GM18951 (cell line): ENCODE measurements at regions not wholly inside any gene's neighbourhood (a gene's known extent, or its start where the extent isn't known, plus 50 kb on each side); places are given as distances from the start of the nearest gene placed in this dataset.
"Not testable (repeated sequence)": the region's sequence is repeated elsewhere in the genome, so short reads cannot be mapped to it uniquely, and the experiment has no call there.

Source experiments
- POLR2A ChIP-seq: IDR thresholded peaks from 4 replicates; pipeline ENCODE4 v1.6.1; 2011; ENCODE audit warnings: mild to moderate bottlenecking; ENCODE audit not compliant: insufficient read length, insufficient read depth; ENCODE audit errors: extremely low read depth
- in situ Hi-C: fragments of 300-500 bp; cut with MboI; formaldehyde crosslinking; loops from one replicate; pipeline ENCODE4 v1.12.0; 2022; ENCODE audit warnings: low sequenced_read_pairs, mixed read lengths, inconsistent platforms; ENCODE audit not compliant: unreplicated experiment

DNA sequence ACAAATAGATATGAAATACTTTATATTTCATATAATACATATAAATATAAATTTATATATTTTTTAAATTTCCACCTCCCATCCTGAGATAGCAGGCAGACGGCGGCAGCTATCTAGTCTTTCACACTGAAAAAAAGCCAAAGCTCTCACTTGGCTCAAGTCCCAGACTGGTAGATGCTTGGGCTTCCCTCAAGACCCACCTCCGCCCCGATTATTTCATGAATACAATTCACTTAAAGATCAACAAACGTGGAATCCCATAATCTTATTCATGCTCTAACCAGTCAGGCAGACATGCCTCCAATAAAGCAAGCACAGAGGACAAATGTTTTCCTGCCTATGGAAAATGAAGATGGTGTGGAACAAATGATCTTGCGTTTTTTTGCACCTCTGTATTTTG is 275.9 kb upstream of the NR2F2 start:
- in situ Hi-C loops = no loop called here
- no peak for TF ChIP-seq POLR2A

DNA sequence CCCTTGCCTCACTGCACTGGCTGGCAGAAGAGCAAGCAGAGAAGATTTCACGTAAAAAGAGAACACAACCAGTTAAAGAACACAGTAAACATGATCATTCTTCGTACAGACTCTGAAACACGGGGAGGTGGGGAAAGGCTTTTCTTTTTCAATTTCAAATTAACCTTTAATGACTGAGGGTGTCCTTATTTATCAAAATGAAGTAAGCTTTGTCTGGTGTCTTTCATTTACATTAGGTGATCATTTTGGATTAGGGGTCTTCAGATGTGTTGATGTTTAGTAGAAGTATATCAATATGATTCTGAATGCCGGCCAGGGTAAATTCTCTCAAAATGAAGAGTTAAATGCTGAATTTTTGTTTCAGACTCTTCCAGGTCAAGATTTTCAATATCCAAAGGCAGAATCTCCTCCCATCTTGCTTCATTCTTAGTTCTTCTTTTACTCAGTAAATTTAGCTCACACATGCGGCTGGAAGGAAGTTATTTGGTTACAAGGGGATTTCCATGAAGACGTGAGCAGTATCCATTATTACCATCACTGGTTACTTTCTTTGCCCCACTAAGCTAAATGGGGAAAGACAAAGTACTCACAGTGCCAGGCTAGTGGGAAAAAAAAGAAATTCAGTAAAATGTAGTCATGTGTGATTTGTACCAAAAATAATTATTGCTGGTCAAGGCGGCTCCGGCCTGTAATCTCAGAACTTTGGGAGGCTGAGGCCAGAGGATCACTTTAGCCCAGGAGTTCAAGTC is 272.2 kb upstream of the NR2F2 start:
- in situ Hi-C loops = no loop called here
- no peak for TF ChIP-seq POLR2A

GRCh38 chr15:96058852-96059103 is 271.7 kb upstream of the NR2F2 start:
- in situ Hi-C loops = not testable (repeated sequence)

DNA sequence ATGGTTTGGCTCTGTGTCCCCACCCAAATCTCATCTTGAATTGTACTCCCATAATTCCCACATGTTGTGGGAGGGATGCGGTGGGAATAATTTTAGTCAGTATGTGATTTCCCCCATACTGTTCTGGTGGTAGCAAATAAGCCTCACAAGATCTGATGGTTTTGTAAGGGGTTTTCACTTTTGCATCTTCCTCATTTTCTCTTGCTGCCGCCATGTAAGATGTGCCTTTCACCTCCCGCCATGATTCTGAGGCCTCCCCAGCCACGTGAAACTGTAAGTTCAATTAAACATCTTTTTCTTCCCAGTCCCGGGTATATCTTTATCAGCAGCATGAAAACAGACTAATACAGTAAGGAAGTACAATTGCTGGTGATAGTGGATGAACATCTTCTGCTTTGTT is 269.9 kb upstream of the NR2F2 start:
- in situ Hi-C loops = not testable (repeated sequence)

GRCh38 chr15:96064351-96064756 is 266.1 kb upstream of the NR2F2 start:
- in situ Hi-C loops = no loop called here
- no peak for TF ChIP-seq POLR2A

- in situ Hi-C loops = no loop called here
- TF ChIP-seq POLR2A = no peak
Observed at GRCh38 chr15:96066126-96066525, 264.4 kb upstream of the NR2F2 start.

GRCh38 chr15:96066852-96067495 is 263.5 kb upstream of the NR2F2 start:
- in situ Hi-C loops = no loop called here
- no peak for TF ChIP-seq POLR2A

DNA sequence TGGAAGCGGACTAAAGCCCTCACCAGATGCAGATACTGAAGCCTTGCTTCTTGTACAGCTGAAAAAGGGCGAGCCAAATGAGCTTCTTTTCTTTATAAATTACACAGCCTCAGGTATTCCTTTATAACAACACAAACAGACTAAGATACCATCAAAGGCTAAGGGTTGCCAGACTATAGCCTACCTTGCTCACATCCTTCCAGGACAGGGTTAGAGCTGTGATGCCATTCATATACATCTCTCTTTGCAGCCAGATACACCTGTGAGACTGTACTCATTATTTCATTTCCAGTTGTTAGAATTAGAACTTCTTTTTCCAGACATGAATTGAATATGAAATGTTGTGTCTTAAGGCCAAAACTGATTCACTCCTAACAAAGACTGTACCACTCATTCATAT is 262.8 kb upstream of the NR2F2 start:
- in situ Hi-C loops = no loop called here
- TF ChIP-seq POLR2A = no peak

GRCh38 chr15:96068897-96069296 is 261.6 kb upstream of the NR2F2 start:
- in situ Hi-C loops = no loop called here
- no peak for TF ChIP-seq POLR2A

GRCh38 chr15:96070636-96071035 is 259.9 kb upstream of the NR2F2 start:
- in situ Hi-C loops = no loop called here
- TF ChIP-seq POLR2A = no peak

DNA sequence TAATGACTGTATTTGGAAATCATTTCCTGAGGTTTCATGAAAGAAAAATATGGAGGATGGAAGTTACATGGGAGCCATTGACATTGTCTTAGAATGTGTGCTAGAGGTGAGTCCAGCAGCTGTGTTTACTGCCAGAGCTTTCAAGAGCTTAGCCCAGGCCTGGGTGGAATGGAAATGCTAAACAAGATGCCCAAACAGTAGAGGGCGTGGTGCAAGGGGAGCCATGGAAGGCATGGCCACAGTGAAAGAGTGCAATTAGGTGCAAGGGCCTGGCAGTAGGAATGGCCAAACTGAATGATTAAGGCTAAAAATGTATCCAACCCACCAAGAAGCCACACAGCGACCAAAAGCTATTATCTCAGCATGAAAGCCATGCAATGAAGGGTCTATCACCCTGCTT is 257.7 kb upstream of the NR2F2 start:
- in situ Hi-C loops = no loop called here
- TF ChIP-seq POLR2A = no peak

DNA sequence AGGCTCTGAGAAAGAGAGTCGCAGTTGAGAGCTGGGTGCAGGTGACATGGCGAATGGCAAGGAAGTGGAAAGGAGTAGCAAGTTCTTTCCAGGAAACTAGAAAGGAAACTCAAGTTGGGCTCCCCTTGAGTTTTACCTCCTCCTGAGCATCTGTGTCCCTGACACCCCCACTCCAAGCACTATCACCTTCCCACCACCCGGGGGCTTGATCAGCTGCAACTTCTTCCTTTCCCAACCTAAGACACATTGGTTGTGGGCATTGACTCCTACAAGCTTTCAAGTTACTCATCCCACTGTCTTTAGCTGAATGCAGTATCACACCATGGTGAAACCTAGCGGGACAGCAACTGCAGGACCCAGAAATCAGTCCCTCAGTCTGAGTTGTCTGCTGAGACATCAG is 256.6 kb upstream of the NR2F2 start:
- TF ChIP-seq POLR2A = no peak
- in situ Hi-C loops = no loop called here

GRCh38 chr15:96075895-96076294 is 254.6 kb upstream of the NR2F2 start:
- no peak for TF ChIP-seq POLR2A
- in situ Hi-C loops = no loop called here

DNA sequence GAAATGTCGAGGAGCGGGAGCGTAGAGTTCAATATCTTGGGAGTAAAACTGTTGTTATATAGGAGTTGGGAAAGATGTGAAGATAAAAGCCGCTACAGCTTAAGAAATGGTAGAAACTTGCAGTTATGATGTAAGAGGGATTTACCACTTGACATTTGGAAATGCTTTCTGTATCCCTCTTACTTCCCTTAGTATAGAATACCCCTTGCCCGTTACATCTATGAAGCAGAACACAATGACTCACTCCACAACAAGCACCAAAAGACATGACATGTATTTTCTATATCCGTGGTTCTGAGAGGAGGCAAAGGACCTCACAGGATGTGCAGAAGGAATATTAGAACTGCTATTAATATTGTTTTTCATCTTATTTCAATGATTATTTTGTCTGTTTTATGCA is 254.2 kb upstream of the NR2F2 start:
- TF ChIP-seq POLR2A = no peak

GRCh38 chr15:96079041-96079440 is 251.5 kb upstream of the NR2F2 start:
- TF ChIP-seq POLR2A = no peak
- in situ Hi-C loops = no loop called here

More for the DNA sequence above, 254.2 kb upstream of the NR2F2 start:
- in situ Hi-C loops = no loop called here
